Stimulated activated CD8-positive, alpha-beta memory T cell treated with anti-CD3 and anti-CD28 coated beads, Interleukin-7, amount 100 ng/mL, for 4 hours (primary cell): ENCODE measurements at regions not wholly inside any gene's neighbourhood (a gene's known extent, or its start where the extent isn't known, plus 50 kb on each side); places are given as distances from the start of the nearest gene placed in this dataset.
A peak's percentile ranks its signal among the peaks of the same experiment; 100 is the strongest.
"Not testable (repeated sequence)": the region's sequence is repeated elsewhere in the genome, so short reads cannot be mapped to it uniquely, and the experiment has no call there.

ENCODE experiments used
- DNase-seq, 2 donors: peaks; one replicate each; pipeline ENCODE4 v3.0.0-alpha.2; 2020; ENCODE audit warnings: low read depth in 2 of 2

GRCh38 chr15:22259881-22260421, 179.6 kb downstream of the OR4M2 start:
- no peak for DNase-seq

- peak; percentile 36 to 42 for DNase-seq
These were observed 182.3 kb downstream of the OR4M2 start for GRCh38 chr15:22262613-22263020.

- DNase-seq, result no peak
These were observed 183.4 kb downstream of the OR4M2 start for GRCh38 chr15:22263738-22264137.

GRCh38 chr15:22264272-22264671, 183.9 kb downstream of the OR4M2 start:
- not testable (repeated sequence) for DNase-seq

- DNase-seq, result peak; percentile 21 to 27
These were observed 185.0 kb downstream of the OR4M2 start for GRCh38 chr15:22265056-22265945.

- DNase-seq, result no peak
These were observed 185.6 kb downstream of the OR4M2 start for GRCh38 chr15:22265970-22266369.

- DNase-seq, result no peak
These were observed 187.4 kb downstream of the OR4M2 start for GRCh38 chr15:22267761-22268160.

GRCh38 chr15:22268201-22268600, 187.9 kb downstream of the OR4M2 start:
- DNase-seq, result not testable (repeated sequence)

GRCh38 chr15:22268654-22269053, 188.3 kb downstream of the OR4M2 start:
- not testable (repeated sequence) for DNase-seq

- DNase-seq, result not testable (repeated sequence)
These were observed 186.2 kb upstream of the GOLGA6L22 start for GRCh38 chr15:22272286-22273160.

GRCh38 chr15:22273185-22273584, 185.5 kb upstream of the GOLGA6L22 start:
- not testable (repeated sequence) for DNase-seq

- not testable (repeated sequence) for DNase-seq
These were observed 184.3 kb upstream of the GOLGA6L22 start for GRCh38 chr15:22274376-22274775.

- not testable (repeated sequence) for DNase-seq
These were observed 177.9 kb upstream of the GOLGA6L22 start for GRCh38 chr15:22280770-22281169.

- not testable (repeated sequence) for DNase-seq
These were observed 175.7 kb upstream of the GOLGA6L22 start for GRCh38 chr15:22282794-22283533.

- not testable (repeated sequence) for DNase-seq
These were observed 173.8 kb upstream of the GOLGA6L22 start for GRCh38 chr15:22284795-22285420.

GRCh38 chr15:22291054-22291453, 167.6 kb upstream of the GOLGA6L22 start:
- DNase-seq, result not testable (repeated sequence)

GRCh38 chr15:22303112-22303511, 155.6 kb upstream of the GOLGA6L22 start:
- not testable (repeated sequence) for DNase-seq
